ENCODE measurements at regions not wholly inside any gene's neighbourhood (a gene's known extent, or its start where the extent isn't known, plus 50 kb on each side); places are given as distances from the start of the nearest gene placed in this dataset.

DNA sequence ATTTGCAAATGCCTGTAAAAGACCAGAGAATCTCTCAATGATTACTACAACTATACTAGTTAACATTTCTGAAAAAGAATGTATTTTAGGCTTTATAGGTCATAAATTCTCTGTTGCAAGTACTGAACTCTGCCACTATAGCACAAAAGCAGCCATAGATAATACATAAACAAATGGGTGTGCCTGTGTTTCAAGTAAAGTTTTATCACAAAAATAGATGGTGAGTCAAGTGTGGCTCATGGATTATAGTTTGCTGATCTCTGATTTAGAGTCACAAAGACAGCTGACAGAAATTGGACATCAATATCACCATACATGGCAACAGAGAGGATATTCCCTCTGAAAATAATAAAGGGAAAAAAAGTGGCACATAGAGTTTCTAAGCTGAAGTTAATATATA is 68.1 kb downstream of the FSCB start:
- no peaks in the 10 kb centered on the region for H3K9me3 ChIP-seq (ENCODE audit: control extremely low read depth in 1 of 3, control insufficient read depth in 2 of 3, insufficient read depth in 1 of 3, low read length in 2 of 3)
- H3K4me3 ChIP-seq (ENCODE audit: control extremely low read depth in 1 of 5, extremely low read depth in 1 of 5, insufficient read depth in 1 of 5, low read depth in 2 of 5, low read length in 4 of 5): no peak overlapping the region
- no peak overlapping the region for H2AFZ ChIP-seq (ENCODE audit: insufficient read depth, low read depth, low read length, poor library complexity, severe bottlenecking)
- H3K9ac ChIP-seq (ENCODE audit: low read length): no peak overlapping the region
- H3K4me2 ChIP-seq (replicated peaks; ENCODE audit: low read depth, low read length, poor library complexity, severe bottlenecking): no peak overlapping the region
- peaks cover 2% of the 10 kb centered on the region for H3K9me3 Mint-ChIP-seq (ENCODE audit: insufficient read depth)
- H3K27ac ChIP-seq (ENCODE audit: low read length in 2 of 2): no peak overlapping the region
- DNase-seq (no peak), ATAC-seq (ENCODE audit: low read depth) (no peak)
- ChIA-PET POLR2A (no interaction called here), CTCF (no interaction called here)
- H3K4me1 Mint-ChIP-seq: no peaks in the 10 kb centered on the region
- intact Hi-C loops (cut with micrococcal nuclease): no loop called here
- no peak overlapping the region for H3K4me3 Mint-ChIP-seq
- H3K79me2 ChIP-seq (ENCODE audit: control insufficient read depth, insufficient read depth, low read length): no peaks in the 10 kb centered on the region
- TF ChIP-seq EZH2 (IDR thresholded peaks at IDR 0.05; ENCODE audit: borderline replicate concordance, insufficient read depth, low read depth, low read length, poor library complexity, severe bottlenecking): no peak
- TF ChIP-seq, protein P1, sequence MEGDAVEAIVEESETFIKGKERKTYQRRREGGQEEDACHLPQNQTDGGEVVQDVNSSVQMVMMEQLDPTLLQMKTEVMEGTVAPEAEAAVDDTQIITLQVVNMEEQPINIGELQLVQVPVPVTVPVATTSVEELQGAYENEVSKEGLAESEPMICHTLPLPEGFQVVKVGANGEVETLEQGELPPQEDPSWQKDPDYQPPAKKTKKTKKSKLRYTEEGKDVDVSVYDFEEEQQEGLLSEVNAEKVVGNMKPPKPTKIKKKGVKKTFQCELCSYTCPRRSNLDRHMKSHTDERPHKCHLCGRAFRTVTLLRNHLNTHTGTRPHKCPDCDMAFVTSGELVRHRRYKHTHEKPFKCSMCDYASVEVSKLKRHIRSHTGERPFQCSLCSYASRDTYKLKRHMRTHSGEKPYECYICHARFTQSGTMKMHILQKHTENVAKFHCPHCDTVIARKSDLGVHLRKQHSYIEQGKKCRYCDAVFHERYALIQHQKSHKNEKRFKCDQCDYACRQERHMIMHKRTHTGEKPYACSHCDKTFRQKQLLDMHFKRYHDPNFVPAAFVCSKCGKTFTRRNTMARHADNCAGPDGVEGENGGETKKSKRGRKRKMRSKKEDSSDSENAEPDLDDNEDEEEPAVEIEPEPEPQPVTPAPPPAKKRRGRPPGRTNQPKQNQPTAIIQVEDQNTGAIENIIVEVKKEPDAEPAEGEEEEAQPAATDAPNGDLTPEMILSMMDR (IDR thresholded peaks at IDR 0.05): no peak
- no peaks in the 10 kb centered on the region for H3K4me1 ChIP-seq (ENCODE audit: control insufficient read depth in 2 of 2, insufficient read depth in 2 of 2, low read length in 2 of 2)
- H3K27me3 ChIP-seq (replicated peaks in 1 of 4; ENCODE audit: control extremely low read depth in 1 of 4, control insufficient read depth in 3 of 4, insufficient read depth in 4 of 4, low read length in 3 of 4): no peaks in the 10 kb centered on the region
- no peaks in the 10 kb centered on the region for H3K27me3 Mint-ChIP-seq
- no peaks in the 10 kb centered on the region for H3K36me3 ChIP-seq (replicated peaks in 1 of 2; ENCODE audit: control extremely low read depth in 1 of 2, control insufficient read depth in 1 of 2, extremely low read depth in 1 of 2, insufficient read depth in 2 of 2, low read length in 1 of 2)
- H3K27ac Mint-ChIP-seq: no peak overlapping the region
- H4K20me1 ChIP-seq (ENCODE audit: control insufficient read depth, insufficient read depth, low read length, poor library complexity, severe bottlenecking): no peaks in the 10 kb centered on the region

DNA sequence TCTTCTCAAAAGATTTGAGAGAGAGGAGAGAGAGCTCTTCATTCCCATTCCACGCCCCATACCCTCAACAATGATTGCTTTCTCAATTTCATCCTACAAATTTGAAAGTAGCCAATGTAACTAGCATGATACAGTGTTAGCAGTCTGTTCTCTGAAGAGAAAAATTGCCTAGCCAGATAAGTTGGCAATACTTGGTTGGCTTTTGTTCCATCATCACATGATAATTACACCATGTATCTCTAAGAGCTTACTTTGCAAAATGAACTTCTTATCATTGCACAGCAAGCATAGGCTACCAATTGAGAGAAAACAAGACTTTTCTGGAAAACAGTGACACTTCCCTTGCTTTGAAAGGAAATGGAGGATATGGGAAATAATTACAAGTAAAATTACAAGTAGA is 68.9 kb downstream of the FSCB start:
- POLR2A ChIA-PET: no interaction called here
- H4K20me1 ChIP-seq (ENCODE audit: control insufficient read depth, insufficient read depth, low read length, poor library complexity, severe bottlenecking): no peaks in the 10 kb centered on the region
- Mint-ChIP-seq H3K27me3 (no peaks in the 10 kb centered on the region), H3K9me3 (ENCODE audit: insufficient read depth) (no peaks in the 10 kb centered on the region), H3K4me1 (no peaks in the 10 kb centered on the region), H3K27ac (no peak overlapping the region), H3K4me3 (no peak overlapping the region)
- WGBS (ENCODE audit: insufficient coverage): no CpG with 5 or more reads among the region's 1 CpG
- CTCF ChIA-PET: no interaction called here
- no peak for TF ChIP-seq EZH2 (IDR thresholded peaks at IDR 0.05; ENCODE audit: borderline replicate concordance, insufficient read depth, low read depth, low read length, poor library complexity, severe bottlenecking)
- TF ChIP-seq, protein P1 (IDR thresholded peaks at IDR 0.05): no peak
- no peak overlapping the region for H2AFZ ChIP-seq (ENCODE audit: insufficient read depth, low read depth, low read length, poor library complexity, severe bottlenecking)
- H3K36me3 ChIP-seq (replicated peaks in 1 of 2; ENCODE audit: control extremely low read depth in 1 of 2, control insufficient read depth in 1 of 2, extremely low read depth in 1 of 2, insufficient read depth in 2 of 2, low read length in 1 of 2): no peaks in the 10 kb centered on the region
- no peak overlapping the region for H3K27ac ChIP-seq (ENCODE audit: low read length in 2 of 2)
- intact Hi-C loops (cut with micrococcal nuclease): no loop called here
- H3K9ac ChIP-seq (ENCODE audit: low read length): no peak overlapping the region
- H3K4me1 ChIP-seq (ENCODE audit: control insufficient read depth in 2 of 2, insufficient read depth in 2 of 2, low read length in 2 of 2): no peaks in the 10 kb centered on the region
- H3K4me2 ChIP-seq (replicated peaks; ENCODE audit: low read depth, low read length, poor library complexity, severe bottlenecking): no peak overlapping the region
- no peak overlapping the region for H3K4me3 ChIP-seq (ENCODE audit: control extremely low read depth in 1 of 5, extremely low read depth in 1 of 5, insufficient read depth in 1 of 5, low read depth in 2 of 5, low read length in 4 of 5)
- no peaks in the 10 kb centered on the region for H3K9me3 ChIP-seq (ENCODE audit: control extremely low read depth in 1 of 3, control insufficient read depth in 2 of 3, insufficient read depth in 1 of 3, low read length in 2 of 3)
- DNase-seq (no peak), ATAC-seq (ENCODE audit: low read depth) (no peak)
- H3K27me3 ChIP-seq (replicated peaks in 1 of 4; ENCODE audit: control extremely low read depth in 1 of 4, control insufficient read depth in 3 of 4, insufficient read depth in 4 of 4, low read length in 3 of 4): no peaks in the 10 kb centered on the region
- H3K79me2 ChIP-seq (ENCODE audit: control insufficient read depth, insufficient read depth, low read length): no peaks in the 10 kb centered on the region

Measured in B cell (primary cell).